ENCODE measurements at regions not wholly inside any gene's neighbourhood (a gene's known extent, or its start where the extent isn't known, plus 50 kb on each side); places are given as distances from the start of the nearest gene placed in this dataset.

DNA sequence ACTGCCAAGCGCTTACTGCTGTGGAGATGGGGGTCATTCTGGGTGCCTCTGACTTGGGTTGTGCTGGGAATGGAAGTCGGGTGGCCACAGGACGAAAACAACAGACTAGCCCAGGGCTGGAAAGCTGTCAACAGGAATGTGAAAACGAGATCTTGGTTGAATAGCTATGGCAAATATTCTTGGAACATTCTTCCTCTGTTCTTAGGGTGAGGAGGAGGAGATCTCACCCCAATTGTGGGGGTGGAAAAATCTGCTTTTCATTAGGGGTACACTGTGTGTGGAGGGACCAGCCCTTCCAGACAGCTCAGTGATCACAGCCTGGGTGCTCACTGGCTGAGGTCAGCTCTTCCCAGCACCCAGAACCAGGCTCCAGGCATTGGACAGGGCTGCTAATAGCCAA lies 52.0 kb upstream of the PRSS23 start:
- no peak for TF ChIP-seq JUND (IDR thresholded peaks at IDR 0.05)
- TF ChIP-seq, protein P1, sequence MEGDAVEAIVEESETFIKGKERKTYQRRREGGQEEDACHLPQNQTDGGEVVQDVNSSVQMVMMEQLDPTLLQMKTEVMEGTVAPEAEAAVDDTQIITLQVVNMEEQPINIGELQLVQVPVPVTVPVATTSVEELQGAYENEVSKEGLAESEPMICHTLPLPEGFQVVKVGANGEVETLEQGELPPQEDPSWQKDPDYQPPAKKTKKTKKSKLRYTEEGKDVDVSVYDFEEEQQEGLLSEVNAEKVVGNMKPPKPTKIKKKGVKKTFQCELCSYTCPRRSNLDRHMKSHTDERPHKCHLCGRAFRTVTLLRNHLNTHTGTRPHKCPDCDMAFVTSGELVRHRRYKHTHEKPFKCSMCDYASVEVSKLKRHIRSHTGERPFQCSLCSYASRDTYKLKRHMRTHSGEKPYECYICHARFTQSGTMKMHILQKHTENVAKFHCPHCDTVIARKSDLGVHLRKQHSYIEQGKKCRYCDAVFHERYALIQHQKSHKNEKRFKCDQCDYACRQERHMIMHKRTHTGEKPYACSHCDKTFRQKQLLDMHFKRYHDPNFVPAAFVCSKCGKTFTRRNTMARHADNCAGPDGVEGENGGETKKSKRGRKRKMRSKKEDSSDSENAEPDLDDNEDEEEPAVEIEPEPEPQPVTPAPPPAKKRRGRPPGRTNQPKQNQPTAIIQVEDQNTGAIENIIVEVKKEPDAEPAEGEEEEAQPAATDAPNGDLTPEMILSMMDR (IDR thresholded peaks at IDR 0.05; ENCODE audit: low read depth, low read length, missing input control) = no peak

Measured in liver (tissue), 3 donors.